HG03025 (cell line): ENCODE measurements at regions not wholly inside any gene's neighbourhood (a gene's known extent, or its start where the extent isn't known, plus 50 kb on each side); places are given as distances from the start of the nearest gene placed in this dataset.

Experiments
- ATAC-seq: cut with Tn5 transposase; IDR thresholded peaks from one replicate; pipeline ENCODE4 v1.9.1; 2021; ENCODE audit warnings: mild to moderate bottlenecking, moderate library complexity; ENCODE audit not compliant: unreplicated experiment, low FRiP score

GRCh38 chr1:117261424-117261785, 50.7 kb upstream of the VTCN1 start:
- ATAC-seq: no peak

DNA sequence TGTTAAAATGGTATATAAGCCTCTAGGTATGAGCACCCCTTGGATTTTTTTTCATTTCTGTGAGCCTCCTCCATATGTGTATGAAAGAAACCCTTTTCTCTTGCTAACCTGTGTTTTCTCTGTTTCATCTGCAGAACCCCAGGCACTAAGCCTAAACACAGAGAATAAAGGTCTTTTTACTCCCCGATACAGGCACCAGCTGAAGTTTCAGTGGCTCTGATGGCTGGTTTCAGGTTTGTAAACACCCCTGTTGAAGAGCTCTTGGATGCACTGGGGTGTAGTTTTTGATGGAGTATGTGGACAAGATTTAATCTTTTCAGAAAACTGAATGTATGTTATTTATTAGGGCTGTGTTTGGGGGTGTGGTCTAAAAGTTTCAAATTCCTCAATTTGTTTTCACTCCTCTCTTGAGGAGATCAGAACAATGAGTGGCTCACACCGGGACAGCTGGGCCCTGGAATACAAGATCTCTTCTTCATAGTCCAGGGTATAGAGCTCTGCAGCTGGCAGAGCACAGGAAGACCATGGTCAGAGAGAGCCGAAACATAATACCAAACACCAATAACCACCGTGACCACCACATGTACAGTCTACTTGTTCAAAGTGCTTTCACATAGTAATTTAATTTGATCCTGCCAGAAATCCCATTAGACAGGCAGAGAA, 50.2 kb upstream of the VTCN1 start:
- ATAC-seq: no peak
